ENCODE measurements at regions not wholly inside any gene's neighbourhood (a gene's known extent, or its start where the extent isn't known, plus 50 kb on each side); places are given as distances from the start of the nearest gene placed in this dataset.
A peak's percentile ranks its signal among the peaks of the same experiment; 100 is the strongest.

- WGBS, 5 donors = 34 to 56% (median 42%) methylated on average over 2 of the region's 2 CpGs
- peak in 1 of 2 donors; percentile 69 for DNase-seq
- Histone ChIP-seq H3K27me3 (no peaks in the 10 kb centered on the region), H3K36me3 (no peaks in the 10 kb centered on the region), H3K27ac (no peak overlapping the region), H3K4me3 (no peak overlapping the region), H3K9me3 (no peaks in the 10 kb centered on the region), H3K4me1 (no peaks in the 10 kb centered on the region)
- intact Hi-C loops (cut with DNase I; ENCODE audit: low total_unique reads) = no loop called here
- TF ChIP-seq POLR2A (IDR thresholded peaks at IDR 0.05) (no peak), POLR2AphosphoS5 (IDR thresholded peaks at IDR 0.05) (no peak), EP300 (IDR thresholded peaks at IDR 0.05) (no peak), CTCF (IDR thresholded peaks at IDR 0.05) (no peak)
Measured at GRCh38 chr15:29438703-29439055, 169.1 kb upstream of the NSMCE3 start.

GRCh38 chr15:29437888-29438702 lies 168.5 kb upstream of the NSMCE3 start:
- H3K27ac ChIP-seq = no peak overlapping the region
- intact Hi-C loops (cut with DNase I; ENCODE audit: low total_unique reads) = no loop called here
- WGBS, 5 donors = 60 to 75% (median 71%) methylated on average over 9 of the region's 9 CpGs

GRCh38 chr15:29435811-29436210 lies 166.2 kb upstream of the NSMCE3 start:
- no peak overlapping the region for H3K27ac ChIP-seq
- intact Hi-C loops (cut with DNase I; ENCODE audit: low total_unique reads) = no loop called here
- H3K9me3 ChIP-seq = no peaks in the 10 kb centered on the region
- TF ChIP-seq CTCF (IDR thresholded peaks at IDR 0.05) (no peak), EP300 (IDR thresholded peaks at IDR 0.05) (no peak), POLR2A (IDR thresholded peaks at IDR 0.05) (no peak), POLR2AphosphoS5 (IDR thresholded peaks at IDR 0.05) (no peak)
- no peaks in the 10 kb centered on the region for H3K36me3 ChIP-seq
- H3K27me3 ChIP-seq = no peaks in the 10 kb centered on the region
- H3K4me3 ChIP-seq = no peak overlapping the region
- H3K4me1 ChIP-seq = no peaks in the 10 kb centered on the region
- 87 to 97% (median 94%) methylated on average over 4 of the region's 4 CpGs for WGBS, 5 donors
- DNase-seq = no peak

More at GRCh38 chr15:29437888-29438702, 168.5 kb upstream of the NSMCE3 start:
- Histone ChIP-seq H3K4me1 (no peaks in the 10 kb centered on the region), H3K36me3 (no peaks in the 10 kb centered on the region), H3K27me3 (no peaks in the 10 kb centered on the region), H3K4me3 (no peak overlapping the region), H3K9me3 (no peaks in the 10 kb centered on the region)
- DNase-seq = peak in 1 of 2 donors; percentile 37
- TF ChIP-seq CTCF (IDR thresholded peaks at IDR 0.05) = no peak

GRCh38 chr15:29434280-29434679 lies 164.7 kb upstream of the NSMCE3 start:
- Histone ChIP-seq H3K27me3 (no peaks in the 10 kb centered on the region), H3K9me3 (no peaks in the 10 kb centered on the region), H3K27ac (no peak overlapping the region), H3K4me1 (no peaks in the 10 kb centered on the region), H3K36me3 (no peaks in the 10 kb centered on the region), H3K4me3 (no peak overlapping the region)
- WGBS, 5 donors = 55 to 81% (median 69%) methylated on average over 2 of the region's 2 CpGs
- TF ChIP-seq POLR2AphosphoS5 (IDR thresholded peaks at IDR 0.05) (no peak), CTCF (IDR thresholded peaks at IDR 0.05) (no peak), POLR2A (IDR thresholded peaks at IDR 0.05) (no peak)
- intact Hi-C loops (cut with DNase I; ENCODE audit: low total_unique reads) = no loop called here
- DNase-seq = no peak

All from stomach (tissue), 8 donors.